ENCODE measurements at regions not wholly inside any gene's neighbourhood (a gene's known extent, or its start where the extent isn't known, plus 50 kb on each side); places are given as distances from the start of the nearest gene placed in this dataset.

GRCh38 chr10:14438576-14438975 lies 107.9 kb upstream of the FRMD4A start:
- TF ChIP-seq, protein P1, sequence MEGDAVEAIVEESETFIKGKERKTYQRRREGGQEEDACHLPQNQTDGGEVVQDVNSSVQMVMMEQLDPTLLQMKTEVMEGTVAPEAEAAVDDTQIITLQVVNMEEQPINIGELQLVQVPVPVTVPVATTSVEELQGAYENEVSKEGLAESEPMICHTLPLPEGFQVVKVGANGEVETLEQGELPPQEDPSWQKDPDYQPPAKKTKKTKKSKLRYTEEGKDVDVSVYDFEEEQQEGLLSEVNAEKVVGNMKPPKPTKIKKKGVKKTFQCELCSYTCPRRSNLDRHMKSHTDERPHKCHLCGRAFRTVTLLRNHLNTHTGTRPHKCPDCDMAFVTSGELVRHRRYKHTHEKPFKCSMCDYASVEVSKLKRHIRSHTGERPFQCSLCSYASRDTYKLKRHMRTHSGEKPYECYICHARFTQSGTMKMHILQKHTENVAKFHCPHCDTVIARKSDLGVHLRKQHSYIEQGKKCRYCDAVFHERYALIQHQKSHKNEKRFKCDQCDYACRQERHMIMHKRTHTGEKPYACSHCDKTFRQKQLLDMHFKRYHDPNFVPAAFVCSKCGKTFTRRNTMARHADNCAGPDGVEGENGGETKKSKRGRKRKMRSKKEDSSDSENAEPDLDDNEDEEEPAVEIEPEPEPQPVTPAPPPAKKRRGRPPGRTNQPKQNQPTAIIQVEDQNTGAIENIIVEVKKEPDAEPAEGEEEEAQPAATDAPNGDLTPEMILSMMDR (IDR thresholded peaks at IDR 0.05) = no peak
- no peak for TF ChIP-seq POLR2A (IDR thresholded peaks at IDR 0.05)
